PFSK-1 (cell line): ENCODE measurements at regions not wholly inside any gene's neighbourhood (a gene's known extent, or its start where the extent isn't known, plus 50 kb on each side); places are given as distances from the start of the nearest gene placed in this dataset.

Experiments
- FOXP2 ChIP-seq: optimal IDR thresholded peaks from 2 replicates; pipeline ENCODE3; 2011; ENCODE audit warnings: borderline replicate concordance, control low read depth, inconsistent platforms; ENCODE audit not compliant: insufficient read depth; ENCODE audit errors: extremely low read length, extremely low read depth
- POLR2AphosphoS5 ChIP-seq: IDR thresholded peaks from 2 replicates; pipeline ENCODE4 v1.6.1; 2012; ENCODE audit warnings: low read depth, mild to moderate bottlenecking, control low read depth, low read length, moderate library complexity
- SIN3A ChIP-seq: IDR thresholded peaks from 2 replicates; pipeline ENCODE4 v1.6.1; 2012; ENCODE audit warnings: mild to moderate bottlenecking, low read length, moderate library complexity, borderline replicate concordance; ENCODE audit not compliant: insufficient read depth
- TAF1 ChIP-seq: IDR thresholded peaks from 2 replicates; pipeline ENCODE4 v1.6.1; 2012; ENCODE audit warnings: low read length, control low read depth, borderline replicate concordance; ENCODE audit not compliant: insufficient read depth
- TF ChIP-seq, protein P1 (sequence below), 2 experiments: IDR thresholded peaks; 2 replicates each; pipeline versions ENCODE4 v1.6.1 to v1.8.0; 2011 to 2012; ENCODE audit warnings: low read depth in 2 of 2, low read length in 2 of 2, control low read depth in 1 of 2, inconsistent platforms in 1 of 2, mild to moderate bottlenecking in 1 of 2, moderate library complexity in 1 of 2; ENCODE audit not compliant: insufficient read depth in 1 of 2

DNA sequence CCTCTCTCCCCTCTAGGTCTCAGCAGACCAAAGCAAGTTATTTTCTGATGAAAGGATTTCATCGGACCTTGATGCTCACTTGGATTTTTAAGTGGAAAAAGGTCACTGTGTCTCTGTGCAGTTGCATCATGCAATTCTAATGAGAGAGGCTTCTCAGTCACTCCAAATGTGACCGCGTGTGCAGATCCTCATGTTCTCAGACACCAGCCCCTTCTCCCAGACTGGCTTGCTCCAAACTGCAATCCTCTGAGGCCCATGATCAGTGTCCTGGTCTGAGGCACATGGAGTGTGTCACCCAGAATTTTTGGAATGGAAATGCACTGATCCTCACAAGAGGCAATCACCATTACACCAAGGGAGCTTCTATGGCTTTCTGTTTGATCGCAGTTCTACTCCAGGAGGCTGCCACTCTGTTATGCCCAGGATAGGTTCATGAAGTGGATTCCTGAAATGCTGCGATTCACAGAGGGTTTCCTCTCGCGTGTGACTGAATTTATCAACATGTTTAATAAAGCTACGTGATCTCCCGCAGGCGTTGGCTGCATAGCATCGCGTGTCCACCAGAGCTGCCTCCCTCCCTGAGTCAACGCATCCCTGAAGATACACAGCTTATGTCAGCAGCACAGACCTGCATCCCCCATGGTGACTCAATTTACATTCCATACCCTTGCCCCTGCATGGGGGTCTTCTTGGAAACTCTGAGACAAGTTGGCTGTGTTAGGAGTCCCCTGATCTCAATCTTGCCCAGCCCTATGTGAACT lies 544.6 kb upstream of the B3GAT1 start:
- TF ChIP-seq FOXP2 (no peak), TAF1 (no peak)
- TF ChIP-seq, protein P1, sequence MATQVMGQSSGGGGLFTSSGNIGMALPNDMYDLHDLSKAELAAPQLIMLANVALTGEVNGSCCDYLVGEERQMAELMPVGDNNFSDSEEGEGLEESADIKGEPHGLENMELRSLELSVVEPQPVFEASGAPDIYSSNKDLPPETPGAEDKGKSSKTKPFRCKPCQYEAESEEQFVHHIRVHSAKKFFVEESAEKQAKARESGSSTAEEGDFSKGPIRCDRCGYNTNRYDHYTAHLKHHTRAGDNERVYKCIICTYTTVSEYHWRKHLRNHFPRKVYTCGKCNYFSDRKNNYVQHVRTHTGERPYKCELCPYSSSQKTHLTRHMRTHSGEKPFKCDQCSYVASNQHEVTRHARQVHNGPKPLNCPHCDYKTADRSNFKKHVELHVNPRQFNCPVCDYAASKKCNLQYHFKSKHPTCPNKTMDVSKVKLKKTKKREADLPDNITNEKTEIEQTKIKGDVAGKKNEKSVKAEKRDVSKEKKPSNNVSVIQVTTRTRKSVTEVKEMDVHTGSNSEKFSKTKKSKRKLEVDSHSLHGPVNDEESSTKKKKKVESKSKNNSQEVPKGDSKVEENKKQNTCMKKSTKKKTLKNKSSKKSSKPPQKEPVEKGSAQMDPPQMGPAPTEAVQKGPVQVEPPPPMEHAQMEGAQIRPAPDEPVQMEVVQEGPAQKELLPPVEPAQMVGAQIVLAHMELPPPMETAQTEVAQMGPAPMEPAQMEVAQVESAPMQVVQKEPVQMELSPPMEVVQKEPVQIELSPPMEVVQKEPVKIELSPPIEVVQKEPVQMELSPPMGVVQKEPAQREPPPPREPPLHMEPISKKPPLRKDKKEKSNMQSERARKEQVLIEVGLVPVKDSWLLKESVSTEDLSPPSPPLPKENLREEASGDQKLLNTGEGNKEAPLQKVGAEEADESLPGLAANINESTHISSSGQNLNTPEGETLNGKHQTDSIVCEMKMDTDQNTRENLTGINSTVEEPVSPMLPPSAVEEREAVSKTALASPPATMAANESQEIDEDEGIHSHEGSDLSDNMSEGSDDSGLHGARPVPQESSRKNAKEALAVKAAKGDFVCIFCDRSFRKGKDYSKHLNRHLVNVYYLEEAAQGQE (IDR thresholded peaks at IDR 0.05; ENCODE audit: insufficient read depth in 1 of 2, low read depth in 2 of 2, low read length in 2 of 2) = no peak

- TF ChIP-seq FOXP2 = no peak
- no peak for TF ChIP-seq TAF1
- TF ChIP-seq, protein P1 (IDR thresholded peaks at IDR 0.05; ENCODE audit: insufficient read depth in 1 of 2, low read depth in 2 of 2, low read length in 2 of 2) = no peak
- no peak for TF ChIP-seq SIN3A
- TF ChIP-seq POLR2AphosphoS5 = no peak
These were observed 543.2 kb upstream of the B3GAT1 start for GRCh38 chr11:134955281-134955680.

- TF ChIP-seq POLR2AphosphoS5 = no peak
- TF ChIP-seq SIN3A = no peak
- TF ChIP-seq FOXP2 = no peak
- no peak for TF ChIP-seq TAF1
- TF ChIP-seq, protein P1 (IDR thresholded peaks at IDR 0.05; ENCODE audit: insufficient read depth in 1 of 2, low read depth in 2 of 2, low read length in 2 of 2) = no peak
These were observed 539.3 kb upstream of the B3GAT1 start for GRCh38 chr11:134951305-134951700.

DNA sequence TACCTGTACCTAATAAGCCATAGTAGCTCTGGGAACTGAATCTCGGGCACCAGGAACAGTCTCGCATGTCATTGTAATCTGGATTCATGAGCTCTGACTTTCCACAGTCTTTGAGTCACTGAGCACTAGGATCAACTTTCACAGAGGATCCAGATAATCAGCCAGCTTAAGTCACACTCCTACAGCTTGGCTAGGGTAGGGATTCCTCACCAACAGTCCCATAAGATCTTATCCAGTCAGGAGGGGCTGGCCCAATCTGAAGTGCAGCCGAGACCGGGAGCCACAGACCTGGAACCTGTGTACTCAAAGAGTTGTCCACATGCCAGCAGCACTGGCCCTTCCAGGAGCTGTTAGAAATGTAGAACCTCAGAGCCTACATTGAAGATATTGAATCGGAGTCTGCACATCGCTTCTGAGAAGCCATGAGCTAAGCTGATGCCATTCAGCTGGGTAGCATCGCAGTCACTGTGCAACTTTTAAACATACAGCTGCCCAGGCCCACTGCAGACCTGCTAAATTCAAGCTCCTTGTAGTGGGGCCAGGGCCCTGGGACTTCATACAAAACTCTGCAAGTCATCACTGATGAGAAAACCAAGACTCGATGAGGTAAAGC lies 538.8 kb upstream of the B3GAT1 start:
- no peak for TF ChIP-seq FOXP2
- TF ChIP-seq, protein P1 (IDR thresholded peaks at IDR 0.05; ENCODE audit: insufficient read depth in 1 of 2, low read depth in 2 of 2, low read length in 2 of 2) = no peak
